GM19468 (cell line): ENCODE measurements at regions not wholly inside any gene's neighbourhood (a gene's known extent, or its start where the extent isn't known, plus 50 kb on each side); places are given as distances from the start of the nearest gene placed in this dataset.

ENCODE experiments used
- ATAC-seq: cut with Tn5 transposase; IDR thresholded peaks from one replicate; pipeline ENCODE4 v1.9.1; 2021; ENCODE audit warnings: mild to moderate bottlenecking, moderate library complexity, moderate number of reproducible peaks; ENCODE audit not compliant: unreplicated experiment; ENCODE audit errors: extremely low read depth

DNA sequence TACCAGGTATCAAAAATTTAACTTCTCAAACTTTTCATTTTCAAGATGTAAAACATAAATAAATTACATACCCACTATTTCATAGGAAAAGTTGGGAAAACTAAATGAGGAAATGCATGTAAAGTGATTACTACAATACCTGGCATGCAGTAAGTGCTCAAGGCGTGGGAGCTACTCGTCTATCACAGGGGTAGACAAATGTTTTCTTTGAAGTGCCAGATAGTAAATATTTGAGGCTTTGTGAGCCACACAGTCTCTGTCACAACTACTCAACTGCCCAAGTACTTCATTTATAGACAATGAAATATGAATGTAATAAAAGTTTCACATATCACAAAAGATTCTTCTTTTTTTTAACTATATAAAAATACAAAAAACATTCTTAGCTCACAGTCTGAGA is 96.4 kb upstream of the PCGF5 start:
- ATAC-seq, result no peak

GRCh38 chr10:91126471-91126870 is 94.0 kb upstream of the PCGF5 start:
- ATAC-seq, result no peak

- ATAC-seq, result no peak
Observed at GRCh38 chr10:91127341-91128082, 93.0 kb upstream of the PCGF5 start.

DNA sequence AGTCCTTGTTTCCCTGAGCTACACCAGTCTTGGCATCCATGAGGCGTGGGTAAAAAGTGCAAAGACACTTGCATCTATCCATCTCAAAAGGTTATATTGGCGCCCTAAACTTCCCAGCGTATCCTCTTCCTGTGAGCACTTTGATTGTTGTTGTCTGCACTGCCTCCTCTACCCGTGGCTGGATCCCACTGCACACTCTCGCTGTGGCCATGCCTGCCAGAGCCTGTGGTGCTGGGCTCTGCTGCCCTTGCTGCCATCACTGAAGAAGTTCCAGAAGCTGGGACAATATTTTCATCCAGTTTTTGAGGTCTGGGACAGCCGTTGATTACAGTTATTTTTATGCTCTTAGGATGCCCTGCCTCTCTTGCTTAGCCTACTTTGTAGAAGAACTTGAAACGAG is 85.3 kb upstream of the PCGF5 start:
- no peak for ATAC-seq

DNA sequence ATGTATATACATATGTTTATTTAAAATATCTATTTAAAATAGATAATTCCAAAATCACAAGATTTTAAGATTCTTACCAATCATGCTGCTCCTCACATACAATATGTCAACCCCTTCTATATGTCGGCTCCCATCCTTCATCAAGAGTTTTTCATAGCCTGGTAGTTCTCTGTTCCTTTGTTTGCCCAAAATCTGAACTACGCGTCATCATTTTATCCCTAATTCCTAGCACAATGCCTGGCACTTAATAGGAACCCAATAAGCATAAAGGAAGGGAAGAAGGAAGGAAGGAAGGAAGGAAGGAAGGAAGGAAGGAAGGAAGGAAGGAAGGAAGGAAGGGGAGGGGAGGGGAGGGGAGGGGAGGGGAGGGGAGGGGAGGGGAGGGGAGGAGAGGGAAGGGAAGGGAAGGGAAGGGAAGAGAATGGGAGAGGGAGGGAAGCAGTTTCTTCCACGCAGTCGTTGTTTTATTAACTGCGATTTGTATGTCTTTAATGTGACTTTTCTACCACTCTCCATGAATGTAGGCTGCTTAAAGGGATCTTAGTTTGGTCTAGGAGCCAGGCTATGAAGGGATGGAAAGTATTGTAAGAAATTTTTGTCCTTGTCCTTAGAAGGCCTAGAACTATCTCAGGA is 83.3 kb upstream of the PCGF5 start:
- no peak for ATAC-seq

GRCh38 chr10:91137822-91138221 is 82.6 kb upstream of the PCGF5 start:
- ATAC-seq, result no peak

- ATAC-seq, result no peak
Observed at GRCh38 chr10:91140995-91141549, 79.4 kb upstream of the PCGF5 start.

DNA sequence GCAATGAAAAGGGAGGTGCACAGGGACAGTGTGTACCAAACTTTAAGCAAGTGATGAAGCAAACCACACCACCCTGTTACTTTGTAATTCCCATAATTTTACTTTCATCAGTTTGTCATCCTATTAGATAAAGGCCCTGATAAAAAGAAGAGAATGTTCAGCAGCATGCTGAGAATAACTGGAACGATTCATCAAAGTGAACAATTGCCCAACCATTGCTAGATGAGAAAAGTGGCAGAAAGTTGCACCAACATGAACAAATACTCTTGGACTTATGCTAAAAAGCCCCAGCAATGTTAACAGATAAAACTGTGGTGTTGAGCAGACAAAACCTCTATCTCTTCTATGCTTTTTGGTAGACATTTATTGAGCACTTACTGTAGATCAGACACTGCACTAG is 75.5 kb upstream of the PCGF5 start:
- no peak for ATAC-seq

DNA sequence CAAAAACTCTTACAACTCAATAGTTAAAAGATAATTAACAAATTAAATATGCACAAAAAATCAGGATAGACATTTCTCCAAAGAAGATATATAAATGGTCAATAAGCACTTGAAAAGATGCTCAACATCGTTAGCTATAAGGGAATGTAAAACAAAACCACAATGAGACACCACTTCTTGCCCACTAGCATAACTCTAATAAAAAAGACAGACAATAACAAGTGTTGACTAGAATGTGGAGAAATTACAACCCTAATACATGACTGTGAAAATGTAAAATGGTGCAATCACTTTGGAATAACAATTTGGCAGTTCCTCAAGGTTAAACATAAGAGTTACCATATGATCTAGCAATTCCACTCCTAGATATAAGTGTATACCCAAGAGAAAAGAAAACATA is 74.3 kb upstream of the PCGF5 start:
- ATAC-seq, result no peak

DNA sequence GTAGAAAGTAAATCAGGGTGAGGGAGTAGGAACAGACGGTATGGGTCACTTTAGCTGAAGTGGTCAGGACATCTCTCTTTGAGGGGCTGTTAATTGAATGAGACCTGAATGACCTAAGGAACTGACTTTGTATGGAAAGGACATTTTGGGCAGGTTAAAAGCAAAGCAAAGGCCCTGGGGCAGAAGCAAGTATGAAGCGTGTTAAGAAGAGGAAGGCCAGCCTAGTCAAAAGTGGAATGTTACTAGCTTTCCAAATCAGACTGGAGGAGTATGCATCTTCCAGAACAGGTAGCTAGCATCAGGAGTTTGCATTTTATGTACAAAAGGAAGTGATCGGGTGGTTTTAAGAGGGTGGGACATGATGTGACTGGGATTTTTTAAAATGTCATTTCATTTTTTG is 70.9 kb upstream of the PCGF5 start:
- no peak for ATAC-seq

- no peak for ATAC-seq
Observed at GRCh38 chr10:91150631-91151030, 69.8 kb upstream of the PCGF5 start.

DNA sequence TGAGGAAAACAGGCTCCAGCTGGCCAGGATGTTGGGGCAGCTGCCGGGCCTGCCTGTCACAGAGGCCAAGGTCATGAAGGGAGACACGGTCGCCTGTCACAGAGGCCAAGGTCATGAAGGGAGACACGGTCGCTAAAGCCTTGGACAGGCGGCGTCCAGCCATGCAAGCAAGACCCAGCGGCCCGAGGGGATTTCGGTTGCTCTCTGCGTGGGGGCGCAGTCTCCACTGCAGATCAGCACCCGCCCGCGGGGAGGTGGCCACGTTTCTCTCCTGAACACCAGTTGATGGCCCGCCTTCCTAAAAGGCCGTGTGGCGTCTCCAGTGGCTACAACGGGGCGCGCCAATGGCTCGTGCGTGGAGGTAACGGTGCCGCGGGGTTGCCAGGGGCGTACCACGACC is 67.0 kb upstream of the PCGF5 start:
- no peak for ATAC-seq

- ATAC-seq, result no peak
Observed at GRCh38 chr10:91154842-91155241, 65.6 kb upstream of the PCGF5 start.

DNA sequence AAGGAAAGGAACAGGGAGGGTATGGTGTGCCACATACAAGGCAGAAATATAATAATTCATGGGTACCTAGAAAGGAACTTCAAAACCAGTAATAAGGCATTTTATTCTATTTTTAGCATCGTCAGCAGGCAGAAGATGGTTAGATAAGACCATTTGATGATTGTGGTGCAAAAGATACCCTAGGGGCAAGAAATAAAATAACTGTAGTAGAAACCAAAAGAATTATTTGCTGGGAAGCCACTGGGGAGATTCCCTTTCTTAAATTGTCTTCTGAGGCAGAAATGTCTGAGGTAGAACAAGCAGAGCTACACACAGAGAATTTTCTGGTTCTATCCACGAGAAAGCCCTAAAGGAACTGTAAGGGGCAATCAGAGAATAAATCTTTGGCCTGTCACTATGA is 64.3 kb upstream of the PCGF5 start:
- no peak for ATAC-seq

DNA sequence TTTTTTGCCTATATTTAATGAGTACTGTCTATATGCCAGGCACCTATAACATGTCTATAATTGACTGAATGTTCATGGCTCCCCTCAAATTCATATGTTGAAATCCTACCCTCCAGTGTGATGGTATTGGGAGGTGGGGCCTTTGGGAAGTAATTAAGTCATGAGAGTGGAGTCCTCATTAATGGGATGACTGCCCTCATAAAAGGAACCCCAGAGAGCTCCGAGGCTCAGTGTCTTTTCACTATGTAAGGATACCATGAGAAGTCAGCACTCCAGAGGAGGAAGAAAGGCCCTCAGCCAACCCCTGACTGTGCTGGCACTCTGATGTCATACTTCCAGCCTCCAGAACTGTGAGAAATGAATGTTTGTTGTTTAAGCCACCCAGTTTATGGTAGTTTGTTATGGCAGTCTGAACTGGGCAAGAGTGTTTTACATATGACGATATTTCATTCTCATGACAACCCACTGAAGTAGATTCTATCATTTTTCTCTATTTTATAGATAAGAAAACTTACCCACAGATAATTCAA is 61.1 kb upstream of the PCGF5 start:
- ATAC-seq, result no peak

- no peak for ATAC-seq
Observed at GRCh38 chr10:91162050-91162494, 58.4 kb upstream of the PCGF5 start.

DNA sequence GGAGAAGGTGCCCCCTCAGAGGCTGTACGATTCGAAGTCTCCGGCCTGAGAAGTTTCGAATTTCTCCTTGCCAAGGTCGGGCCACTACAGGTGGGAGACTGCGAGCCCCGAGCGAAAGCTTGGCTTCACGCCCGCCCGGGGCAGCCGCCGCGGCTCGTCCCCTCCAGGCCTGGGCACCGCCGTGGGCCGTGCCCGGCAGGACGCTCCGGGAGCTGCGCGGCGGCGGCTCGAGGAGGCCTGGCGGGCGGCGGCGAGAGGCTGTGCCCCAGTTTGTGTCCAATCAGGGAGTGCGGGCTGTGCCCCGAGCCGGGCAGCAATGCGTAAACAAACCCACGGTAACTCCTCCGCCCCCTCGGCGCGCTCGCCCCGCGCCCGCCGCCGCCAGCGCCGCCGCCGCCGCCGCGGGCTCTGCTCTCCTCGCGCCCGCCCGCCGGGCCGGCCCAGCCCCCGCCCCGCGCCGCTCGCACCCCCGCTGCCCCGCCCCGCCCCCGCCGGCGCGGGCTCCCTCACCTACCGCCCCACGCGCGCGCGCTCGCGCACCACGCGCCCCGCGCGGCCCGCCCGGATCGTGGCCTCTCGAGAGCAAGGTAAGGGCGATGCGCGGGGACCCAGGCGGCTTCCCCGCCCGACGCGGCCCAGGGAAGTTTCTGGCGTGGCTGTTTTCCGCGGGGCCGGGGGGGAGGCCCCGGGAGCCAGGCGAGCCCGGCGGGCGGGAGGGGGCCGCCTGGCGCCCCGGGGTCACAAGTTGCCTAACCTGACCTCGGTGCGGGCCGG is 57.8 kb upstream of the PCGF5 start:
- peak; percentile 36 for ATAC-seq

GRCh38 chr10:91163269-91163868 is 57.1 kb upstream of the PCGF5 start:
- ATAC-seq, result peak; percentile 29

DNA sequence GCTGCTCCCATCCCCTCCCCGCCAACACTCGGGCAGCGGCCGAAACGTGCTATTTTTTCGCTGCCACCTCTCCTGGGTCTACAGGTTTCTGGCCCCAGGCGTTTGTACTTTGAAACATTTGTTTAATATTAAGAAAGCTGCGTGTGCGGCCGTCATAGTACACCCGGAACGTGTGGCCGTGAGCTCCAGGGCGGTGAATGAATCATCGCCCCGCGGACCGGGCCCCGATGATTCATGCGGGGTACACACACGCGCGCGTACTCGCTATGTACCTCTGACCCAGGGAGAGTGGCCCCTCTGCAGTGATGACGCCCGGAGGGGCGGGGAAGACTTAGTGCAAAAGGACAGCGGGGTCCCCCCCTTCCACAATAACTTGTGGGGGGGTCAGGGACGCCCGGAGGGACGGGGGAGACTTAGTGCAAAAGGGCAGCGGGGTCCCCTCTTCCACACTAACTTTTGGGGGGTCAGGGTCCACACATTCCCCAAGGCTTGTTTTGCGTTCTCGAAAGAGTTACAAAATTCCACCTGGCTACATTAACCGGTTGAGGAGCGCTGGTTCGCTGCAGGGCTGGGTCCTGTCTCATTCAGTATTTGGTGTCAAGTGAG is 56.5 kb upstream of the PCGF5 start:
- ATAC-seq, result no peak

GRCh38 chr10:91164520-91165065 is 55.9 kb upstream of the PCGF5 start:
- ATAC-seq, result no peak
